ENCODE measurements at regions not wholly inside any gene's neighbourhood (a gene's known extent, or its start where the extent isn't known, plus 50 kb on each side); places are given as distances from the start of the nearest gene placed in this dataset.

- Histone ChIP-seq H3K4me3 (ENCODE audit: low read length in 2 of 2) (no peak overlapping the region), H3K27me3 (ENCODE audit: control insufficient read depth in 2 of 2, insufficient read depth in 2 of 2, low read length in 2 of 2) (no peaks in the 10 kb centered on the region), H3K9ac (ENCODE audit: low read depth in 1 of 2, low read length in 2 of 2) (no peak overlapping the region), H3K36me3 (ENCODE audit: control insufficient read depth in 2 of 2, insufficient read depth in 2 of 2, low read length in 2 of 2) (no peaks in the 10 kb centered on the region), H3K4me1 (ENCODE audit: control insufficient read depth in 2 of 2, insufficient read depth in 2 of 2, low read length in 2 of 2) (no peaks in the 10 kb centered on the region), H3K27ac (ENCODE audit: low read depth in 2 of 2, low read length in 2 of 2) (no peak overlapping the region), H3K9me3 (ENCODE audit: control insufficient read depth in 2 of 2, low read length in 2 of 2) (no peaks in the 10 kb centered on the region)
Observed at GRCh38 chr5:19314840-19315239, 673.2 kb downstream of the CDH18 start.

- Histone ChIP-seq H3K27me3 (ENCODE audit: control insufficient read depth in 2 of 2, insufficient read depth in 2 of 2, low read length in 2 of 2) (no peaks in the 10 kb centered on the region), H3K4me1 (ENCODE audit: control insufficient read depth in 2 of 2, insufficient read depth in 2 of 2, low read length in 2 of 2) (no peaks in the 10 kb centered on the region), H3K4me3 (ENCODE audit: low read length in 2 of 2) (no peak overlapping the region), H3K9me3 (ENCODE audit: control insufficient read depth in 2 of 2, low read length in 2 of 2) (no peaks in the 10 kb centered on the region), H3K36me3 (ENCODE audit: control insufficient read depth in 2 of 2, insufficient read depth in 2 of 2, low read length in 2 of 2) (no peaks in the 10 kb centered on the region), H3K27ac (ENCODE audit: low read depth in 2 of 2, low read length in 2 of 2) (no peak overlapping the region), H3K9ac (ENCODE audit: low read depth in 1 of 2, low read length in 2 of 2) (no peak overlapping the region)
Observed at GRCh38 chr5:19319252-19319651, 668.7 kb downstream of the CDH18 start.

DNA sequence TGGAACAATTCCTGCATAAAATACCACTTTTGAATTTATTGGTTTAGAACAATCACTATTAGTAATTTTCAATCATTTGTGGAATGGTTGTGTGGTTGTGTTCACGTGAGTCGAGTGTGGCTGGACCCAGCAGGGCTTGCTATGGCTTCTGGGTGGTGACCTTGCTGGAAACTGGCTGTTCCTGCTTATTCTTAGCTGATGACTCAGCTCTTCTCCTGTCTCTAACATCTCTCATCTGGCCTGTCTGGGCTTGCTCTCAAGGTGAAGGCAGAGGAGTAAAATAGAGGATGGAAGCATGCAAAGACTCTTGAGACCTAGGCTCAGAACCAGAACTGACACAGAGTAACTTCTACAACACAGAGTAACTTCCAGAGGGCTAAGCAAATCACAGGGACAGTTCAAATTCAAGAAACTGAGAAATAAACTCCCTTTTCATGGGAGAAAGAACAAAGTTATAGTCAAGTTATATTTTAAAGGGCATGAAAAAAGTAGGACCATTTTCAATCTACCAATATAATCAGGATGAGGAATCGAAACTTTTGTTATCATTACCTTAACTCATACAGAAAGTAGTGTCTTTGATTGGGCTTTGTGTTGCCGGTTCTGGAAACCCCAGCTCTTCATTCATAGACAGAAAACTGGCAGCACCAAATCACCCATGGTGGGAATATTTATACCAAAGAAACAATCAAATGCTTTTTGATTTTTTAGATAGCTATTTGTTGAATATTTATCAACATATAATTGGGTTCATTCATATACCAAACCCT is 665.1 kb downstream of the CDH18 start:
- Histone ChIP-seq H3K36me3 (ENCODE audit: control insufficient read depth in 2 of 2, insufficient read depth in 2 of 2, low read length in 2 of 2) (no peaks in the 10 kb centered on the region), H3K27me3 (ENCODE audit: control insufficient read depth in 2 of 2, insufficient read depth in 2 of 2, low read length in 2 of 2) (no peaks in the 10 kb centered on the region), H3K4me1 (ENCODE audit: control insufficient read depth in 2 of 2, insufficient read depth in 2 of 2, low read length in 2 of 2) (no peaks in the 10 kb centered on the region), H3K27ac (ENCODE audit: low read depth in 2 of 2, low read length in 2 of 2) (no peak overlapping the region), H3K9ac (ENCODE audit: low read depth in 1 of 2, low read length in 2 of 2) (no peak overlapping the region), H3K4me3 (ENCODE audit: low read length in 2 of 2) (no peak overlapping the region), H3K9me3 (ENCODE audit: control insufficient read depth in 2 of 2, low read length in 2 of 2) (no peaks in the 10 kb centered on the region)

DNA sequence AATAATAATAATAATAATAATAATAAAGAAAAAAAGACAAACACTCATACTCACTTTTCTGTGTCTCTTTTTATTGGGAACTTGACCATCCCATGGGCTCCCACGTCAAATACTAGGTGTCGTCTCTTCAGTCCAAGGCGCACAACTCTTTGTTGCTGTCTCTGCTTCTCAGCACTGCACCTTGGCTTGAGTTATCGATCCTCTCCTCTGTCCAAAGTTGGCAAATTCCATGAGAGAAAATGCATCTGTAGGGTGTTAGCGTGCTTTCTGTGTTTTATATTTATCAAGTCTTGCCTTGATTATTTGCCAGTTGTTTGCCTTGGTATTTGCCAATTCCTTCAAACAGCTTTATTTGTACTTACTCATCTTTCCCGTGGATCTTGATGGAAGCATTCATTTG is 653.7 kb downstream of the CDH18 start:
- Histone ChIP-seq H3K27ac (ENCODE audit: low read depth in 2 of 2, low read length in 2 of 2) (no peak overlapping the region), H3K9me3 (ENCODE audit: control insufficient read depth in 2 of 2, low read length in 2 of 2) (no peaks in the 10 kb centered on the region), H3K9ac (ENCODE audit: low read depth in 1 of 2, low read length in 2 of 2) (no peak overlapping the region), H3K4me3 (ENCODE audit: low read length in 2 of 2) (no peak overlapping the region), H3K4me1 (ENCODE audit: control insufficient read depth in 2 of 2, insufficient read depth in 2 of 2, low read length in 2 of 2) (no peaks in the 10 kb centered on the region), H3K27me3 (ENCODE audit: control insufficient read depth in 2 of 2, insufficient read depth in 2 of 2, low read length in 2 of 2) (no peaks in the 10 kb centered on the region), H3K36me3 (ENCODE audit: control insufficient read depth in 2 of 2, insufficient read depth in 2 of 2, low read length in 2 of 2) (no peaks in the 10 kb centered on the region)

DNA sequence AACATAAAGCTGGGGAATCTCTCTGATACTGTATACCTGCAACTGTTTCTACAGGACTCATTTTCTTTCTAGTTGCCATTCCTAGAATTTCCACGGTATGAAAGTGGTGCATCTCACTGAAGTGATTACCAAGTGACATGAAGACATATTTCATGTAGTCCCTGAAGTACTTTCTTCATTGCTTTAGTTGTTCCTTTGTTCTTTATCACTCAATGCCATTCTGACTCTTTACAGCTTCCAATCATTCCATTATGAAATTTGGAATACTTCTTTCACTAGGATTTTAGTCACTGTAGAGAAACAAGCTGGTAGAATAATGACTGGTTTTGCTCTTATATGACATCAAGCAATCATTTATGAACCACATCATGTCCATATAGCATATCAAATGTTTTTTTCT is 645.1 kb downstream of the CDH18 start:
- Histone ChIP-seq H3K36me3 (ENCODE audit: control insufficient read depth in 2 of 2, insufficient read depth in 2 of 2, low read length in 2 of 2) (no peaks in the 10 kb centered on the region), H3K27me3 (ENCODE audit: control insufficient read depth in 2 of 2, insufficient read depth in 2 of 2, low read length in 2 of 2) (no peaks in the 10 kb centered on the region), H3K4me3 (ENCODE audit: low read length in 2 of 2) (no peak overlapping the region), H3K9ac (ENCODE audit: low read depth in 1 of 2, low read length in 2 of 2) (no peak overlapping the region), H3K9me3 (ENCODE audit: control insufficient read depth in 2 of 2, low read length in 2 of 2) (no peaks in the 10 kb centered on the region), H3K4me1 (ENCODE audit: control insufficient read depth in 2 of 2, insufficient read depth in 2 of 2, low read length in 2 of 2) (no peaks in the 10 kb centered on the region), H3K27ac (ENCODE audit: low read depth in 2 of 2, low read length in 2 of 2) (no peak overlapping the region)

DNA sequence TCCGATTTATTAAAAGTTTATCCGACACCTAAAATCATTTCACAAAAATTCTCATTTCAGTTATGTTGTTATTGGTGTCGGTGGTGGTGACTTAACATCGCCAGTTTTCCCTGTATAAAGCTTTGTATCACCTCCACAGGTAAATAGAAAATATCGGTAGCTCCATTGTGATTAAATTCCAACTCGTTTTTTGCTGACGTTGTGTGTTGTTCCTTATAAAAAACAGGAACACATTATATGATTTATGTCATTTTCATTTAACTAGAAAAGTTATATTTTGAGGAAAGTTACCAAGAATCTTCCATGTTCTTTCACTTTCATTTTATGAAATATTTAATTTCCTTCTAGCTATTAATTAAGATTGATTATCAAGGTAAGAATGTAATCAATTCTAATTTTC is 635.9 kb downstream of the CDH18 start:
- no peaks in the 10 kb centered on the region for H3K4me1 ChIP-seq (ENCODE audit: control insufficient read depth in 2 of 2, insufficient read depth in 2 of 2, low read length in 2 of 2)
- no peak overlapping the region for H3K4me3 ChIP-seq (ENCODE audit: low read length in 2 of 2)
- no peak overlapping the region for H3K27ac ChIP-seq (ENCODE audit: low read depth in 2 of 2, low read length in 2 of 2)
- H3K27me3 ChIP-seq (ENCODE audit: control insufficient read depth in 2 of 2, insufficient read depth in 2 of 2, low read length in 2 of 2): no peaks in the 10 kb centered on the region
- H3K36me3 ChIP-seq (ENCODE audit: control insufficient read depth in 2 of 2, insufficient read depth in 2 of 2, low read length in 2 of 2): no peaks in the 10 kb centered on the region
- H3K9ac ChIP-seq (ENCODE audit: low read depth in 1 of 2, low read length in 2 of 2): no peak overlapping the region
- peaks cover 0 to 2% of the 10 kb centered on the region in 2 donors for H3K9me3 ChIP-seq (ENCODE audit: control insufficient read depth in 2 of 2, low read length in 2 of 2)

- no peak overlapping the region for H3K9ac ChIP-seq (ENCODE audit: low read depth in 1 of 2, low read length in 2 of 2)
- no peaks in the 10 kb centered on the region for H3K27me3 ChIP-seq (ENCODE audit: control insufficient read depth in 2 of 2, insufficient read depth in 2 of 2, low read length in 2 of 2)
- no peaks in the 10 kb centered on the region for H3K9me3 ChIP-seq (ENCODE audit: control insufficient read depth in 2 of 2, low read length in 2 of 2)
- no peaks in the 10 kb centered on the region for H3K36me3 ChIP-seq (ENCODE audit: control insufficient read depth in 2 of 2, insufficient read depth in 2 of 2, low read length in 2 of 2)
- H3K4me3 ChIP-seq (ENCODE audit: low read length in 2 of 2): no peak overlapping the region
- H3K4me1 ChIP-seq (ENCODE audit: control insufficient read depth in 2 of 2, insufficient read depth in 2 of 2, low read length in 2 of 2): no peaks in the 10 kb centered on the region
- H3K27ac ChIP-seq (ENCODE audit: low read depth in 2 of 2, low read length in 2 of 2): no peak overlapping the region
Observed at GRCh38 chr5:19369048-19369447, 619.0 kb downstream of the CDH18 start.

DNA sequence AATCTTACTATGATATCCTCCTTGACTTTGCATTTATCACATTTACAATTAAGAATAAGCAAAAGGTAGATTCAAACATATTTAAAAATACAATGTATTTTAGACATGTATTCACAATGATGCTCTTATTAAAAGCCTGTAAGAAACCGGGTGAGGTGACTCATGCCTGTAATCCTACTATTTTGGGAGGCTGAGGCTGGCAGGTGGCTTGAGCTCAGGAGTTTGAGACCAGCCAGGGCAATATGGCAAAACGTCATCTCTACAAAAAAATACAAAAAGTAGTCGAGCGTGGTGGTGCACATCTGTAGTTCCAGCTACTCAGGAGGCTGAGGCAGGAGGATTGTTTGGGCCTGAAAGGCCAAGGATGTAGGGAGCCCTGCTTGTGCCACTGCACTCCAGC is 618.4 kb downstream of the CDH18 start:
- H3K4me3 ChIP-seq (ENCODE audit: low read length in 2 of 2): no peak overlapping the region
- H3K9me3 ChIP-seq (ENCODE audit: control insufficient read depth in 2 of 2, low read length in 2 of 2): no peaks in the 10 kb centered on the region
- H3K27ac ChIP-seq (ENCODE audit: low read depth in 2 of 2, low read length in 2 of 2): no peak overlapping the region
- H3K9ac ChIP-seq (ENCODE audit: low read depth in 1 of 2, low read length in 2 of 2): no peak overlapping the region
- H3K36me3 ChIP-seq (ENCODE audit: control insufficient read depth in 2 of 2, insufficient read depth in 2 of 2, low read length in 2 of 2): no peaks in the 10 kb centered on the region
- H3K4me1 ChIP-seq (ENCODE audit: control insufficient read depth in 2 of 2, insufficient read depth in 2 of 2, low read length in 2 of 2): no peaks in the 10 kb centered on the region
- no peaks in the 10 kb centered on the region for H3K27me3 ChIP-seq (ENCODE audit: control insufficient read depth in 2 of 2, insufficient read depth in 2 of 2, low read length in 2 of 2)

GRCh38 chr5:19370655-19371386 is 617.2 kb downstream of the CDH18 start:
- Histone ChIP-seq H3K4me3 (ENCODE audit: low read length in 2 of 2) (no peak overlapping the region), H3K27me3 (ENCODE audit: control insufficient read depth in 2 of 2, insufficient read depth in 2 of 2, low read length in 2 of 2) (no peaks in the 10 kb centered on the region), H3K36me3 (ENCODE audit: control insufficient read depth in 2 of 2, insufficient read depth in 2 of 2, low read length in 2 of 2) (no peaks in the 10 kb centered on the region), H3K4me1 (ENCODE audit: control insufficient read depth in 2 of 2, insufficient read depth in 2 of 2, low read length in 2 of 2) (no peaks in the 10 kb centered on the region), H3K9ac (ENCODE audit: low read depth in 1 of 2, low read length in 2 of 2) (no peak overlapping the region), H3K9me3 (ENCODE audit: control insufficient read depth in 2 of 2, low read length in 2 of 2) (no peaks in the 10 kb centered on the region), H3K27ac (ENCODE audit: low read depth in 2 of 2, low read length in 2 of 2) (no peak overlapping the region)

GRCh38 chr5:19388391-19388790 is 599.6 kb downstream of the CDH18 start:
- no peaks in the 10 kb centered on the region for H3K27me3 ChIP-seq (ENCODE audit: control insufficient read depth in 2 of 2, insufficient read depth in 2 of 2, low read length in 2 of 2)
- no peak overlapping the region for H3K9ac ChIP-seq (ENCODE audit: low read depth in 1 of 2, low read length in 2 of 2)
- H3K4me3 ChIP-seq (ENCODE audit: low read length in 2 of 2): no peak overlapping the region
- no peaks in the 10 kb centered on the region for H3K9me3 ChIP-seq (ENCODE audit: control insufficient read depth in 2 of 2, low read length in 2 of 2)
- no peaks in the 10 kb centered on the region for H3K36me3 ChIP-seq (ENCODE audit: control insufficient read depth in 2 of 2, insufficient read depth in 2 of 2, low read length in 2 of 2)
- H3K27ac ChIP-seq (ENCODE audit: low read depth in 2 of 2, low read length in 2 of 2): no peak overlapping the region
- no peaks in the 10 kb centered on the region for H3K4me1 ChIP-seq (ENCODE audit: control insufficient read depth in 2 of 2, insufficient read depth in 2 of 2, low read length in 2 of 2)
